NCI-H1930 (cell line): ENCODE measurements at regions not wholly inside any gene's neighbourhood (a gene's known extent, or its start where the extent isn't known, plus 50 kb on each side); places are given as distances from the start of the nearest gene placed in this dataset.

Experiments used
- DNase-seq, 2 experiments: peaks; one replicate each; lab custom pipeline; 2025; lab: John Stamatoyannopoulos, UW

DNA sequence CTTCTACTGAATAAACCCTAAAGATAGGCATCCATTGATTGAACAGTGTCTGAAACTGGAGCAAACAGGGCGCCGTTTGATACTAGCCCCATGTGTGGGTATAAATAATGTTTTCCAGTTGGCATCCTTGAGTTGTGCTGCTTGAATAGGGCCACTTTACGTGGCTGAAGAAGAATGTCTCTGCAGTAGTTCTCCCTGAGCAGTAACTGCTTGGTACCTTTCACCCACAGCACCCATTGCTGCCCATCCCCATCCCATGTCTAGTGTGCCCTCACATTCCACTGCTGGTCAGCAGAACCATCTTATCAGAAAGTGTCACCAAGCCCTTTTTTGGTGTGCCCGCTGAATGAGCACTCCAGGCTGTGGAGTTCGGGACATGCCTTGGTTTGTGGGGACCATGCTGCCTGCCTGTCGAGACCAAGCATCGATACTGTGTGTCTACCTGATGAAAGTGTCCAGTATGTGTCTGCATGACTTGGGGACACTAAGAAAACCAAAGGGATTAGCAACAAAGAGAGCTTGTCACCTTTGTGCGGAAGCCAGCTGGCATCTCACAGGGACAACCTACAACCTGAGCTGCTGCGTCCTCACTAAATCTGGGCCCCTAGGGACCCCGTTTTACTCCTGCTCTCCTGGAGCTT, 162.0 kb downstream of the TM9SF2 start:
- no peak for DNase-seq

DNA sequence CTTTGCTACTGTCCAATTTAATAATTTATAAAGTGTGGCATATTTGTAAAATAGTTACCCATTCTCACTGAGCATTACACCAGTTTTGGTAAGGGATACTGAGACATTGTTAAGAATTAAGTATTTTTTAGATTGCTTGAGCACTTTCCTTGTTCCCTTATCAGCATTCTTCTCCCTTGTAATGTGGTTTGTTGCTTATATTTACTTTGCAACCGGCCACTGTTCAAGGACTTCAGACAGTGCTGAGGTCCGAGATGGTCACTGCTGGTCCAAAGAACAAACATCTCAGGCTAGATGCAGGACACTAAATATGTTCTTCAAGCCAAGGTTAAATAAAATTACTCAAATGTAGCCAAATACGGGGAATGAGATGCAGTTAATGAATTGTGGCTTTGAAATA, 161.4 kb downstream of the TM9SF2 start:
- DNase-seq = no peak

DNA sequence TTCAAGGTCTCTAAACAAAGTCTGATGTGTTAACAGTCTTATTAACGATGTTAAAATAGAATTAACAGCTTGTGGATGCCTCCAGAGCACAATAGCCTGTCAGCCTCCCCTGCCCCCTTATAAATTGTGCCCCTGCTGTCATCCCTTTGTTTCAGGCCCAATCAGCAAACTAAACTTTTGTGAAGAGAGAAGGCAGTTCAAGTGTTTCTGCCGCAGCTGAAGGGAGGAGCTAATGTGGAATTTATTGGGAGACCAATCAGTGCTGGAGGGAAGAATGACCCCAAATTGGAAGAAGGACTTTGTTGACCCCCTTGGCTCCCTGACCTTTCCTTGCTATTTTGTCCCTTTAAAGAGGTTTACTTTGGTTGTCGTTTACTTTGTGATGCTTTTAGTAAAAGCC, 160.5 kb downstream of the TM9SF2 start:
- DNase-seq = no peak

DNA sequence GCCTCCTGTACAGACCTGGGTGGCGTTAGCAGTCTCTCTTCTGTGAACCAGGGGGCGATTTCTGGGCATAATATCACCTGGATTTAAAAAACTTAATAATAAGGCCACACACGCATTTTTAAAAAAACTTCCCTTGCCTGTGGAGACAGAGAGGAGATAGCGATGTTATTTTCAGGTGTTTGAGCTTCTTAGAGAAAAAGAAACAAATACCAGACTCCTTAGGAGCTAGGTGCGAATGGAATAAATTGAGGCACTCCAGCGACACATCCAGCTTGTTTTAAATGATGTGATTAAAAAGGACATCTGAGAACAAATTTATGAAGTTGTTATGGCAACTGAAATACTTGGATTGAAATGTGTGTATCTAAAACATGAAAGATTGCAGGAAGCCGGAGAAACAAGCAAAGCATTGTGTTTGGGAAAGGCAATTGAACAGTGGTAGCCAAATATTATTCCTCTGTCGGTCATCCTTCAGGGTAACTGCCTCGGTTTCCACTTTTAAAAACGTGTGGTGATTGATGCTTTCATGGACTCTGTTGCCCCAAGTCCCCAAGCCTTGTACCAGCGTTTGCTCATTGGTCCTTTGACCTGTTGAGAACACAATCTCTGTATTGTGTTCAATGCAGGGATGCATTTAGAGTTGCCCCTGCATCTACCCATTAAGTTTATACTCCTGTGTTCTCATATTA, 158.7 kb downstream of the TM9SF2 start:
- no peak for DNase-seq

- DNase-seq = no peak
These were observed 158.0 kb downstream of the TM9SF2 start for GRCh38 chr13:99659226-99659625.

DNA sequence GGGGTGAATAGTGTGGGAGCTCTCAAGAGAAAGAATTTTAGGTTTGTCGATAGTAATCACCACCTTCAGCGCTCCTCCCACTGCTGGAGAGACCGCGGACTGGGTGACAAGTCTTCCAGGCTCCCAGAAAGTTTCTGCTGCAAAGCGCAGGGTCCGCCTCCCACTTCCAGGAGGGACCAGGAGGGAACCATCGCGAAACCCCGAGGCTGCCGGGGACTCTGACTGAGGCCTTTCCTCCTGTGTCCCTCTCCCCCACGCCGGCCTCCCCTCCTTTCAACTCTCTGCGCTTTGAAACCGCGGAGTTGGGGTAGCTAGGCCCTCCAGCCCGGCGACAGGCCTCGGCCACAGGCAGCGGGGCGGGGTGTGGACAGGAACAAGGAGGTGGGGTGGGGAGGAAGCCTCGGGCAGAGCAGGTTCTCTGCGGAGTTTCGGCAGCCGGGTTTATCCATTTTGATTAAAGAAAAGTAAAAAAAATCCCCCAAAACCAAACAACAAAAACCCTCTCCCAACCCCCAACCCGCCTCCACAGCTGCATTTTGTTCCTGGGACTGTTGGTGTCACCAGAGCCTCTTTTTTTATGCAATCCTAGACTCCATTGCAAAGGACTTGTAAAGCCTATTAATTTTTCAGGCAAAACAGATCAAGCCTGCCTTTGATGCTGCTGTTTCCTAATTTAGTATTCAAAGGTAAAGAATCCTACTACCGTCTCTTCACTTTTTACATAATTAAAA, 157.2 kb downstream of the TM9SF2 start:
- DNase-seq = peak; percentile 17 to 36

DNA sequence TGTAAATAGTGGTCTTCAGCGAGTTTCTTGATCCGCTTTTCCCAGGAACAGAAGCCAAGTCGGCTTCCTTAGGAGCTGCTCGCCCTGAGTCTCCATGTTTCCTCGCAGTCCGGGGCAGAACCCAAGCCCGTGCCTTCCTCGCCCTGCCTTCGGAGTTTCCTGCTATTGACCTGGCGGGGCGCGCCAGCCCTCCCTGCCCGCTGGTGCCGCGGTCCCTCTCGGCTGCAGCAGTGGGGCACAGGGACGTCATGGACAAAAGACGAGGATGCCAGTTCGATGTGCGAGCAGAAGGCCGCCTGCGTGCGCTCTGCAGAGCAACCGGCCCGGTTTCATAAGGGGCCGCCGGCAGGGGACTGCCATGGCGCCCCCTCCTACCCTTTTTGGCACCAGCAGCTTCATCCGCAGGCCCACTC, 156.6 kb downstream of the TM9SF2 start:
- no peak for DNase-seq

- peak in 1 of 2 experiments; percentile 26 for DNase-seq
These were observed 155.6 kb downstream of the TM9SF2 start for GRCh38 chr13:99656844-99657381.

- peak; percentile 67 to 80 for DNase-seq
These were observed 154.9 kb downstream of the TM9SF2 start for GRCh38 chr13:99656092-99656745.

DNA sequence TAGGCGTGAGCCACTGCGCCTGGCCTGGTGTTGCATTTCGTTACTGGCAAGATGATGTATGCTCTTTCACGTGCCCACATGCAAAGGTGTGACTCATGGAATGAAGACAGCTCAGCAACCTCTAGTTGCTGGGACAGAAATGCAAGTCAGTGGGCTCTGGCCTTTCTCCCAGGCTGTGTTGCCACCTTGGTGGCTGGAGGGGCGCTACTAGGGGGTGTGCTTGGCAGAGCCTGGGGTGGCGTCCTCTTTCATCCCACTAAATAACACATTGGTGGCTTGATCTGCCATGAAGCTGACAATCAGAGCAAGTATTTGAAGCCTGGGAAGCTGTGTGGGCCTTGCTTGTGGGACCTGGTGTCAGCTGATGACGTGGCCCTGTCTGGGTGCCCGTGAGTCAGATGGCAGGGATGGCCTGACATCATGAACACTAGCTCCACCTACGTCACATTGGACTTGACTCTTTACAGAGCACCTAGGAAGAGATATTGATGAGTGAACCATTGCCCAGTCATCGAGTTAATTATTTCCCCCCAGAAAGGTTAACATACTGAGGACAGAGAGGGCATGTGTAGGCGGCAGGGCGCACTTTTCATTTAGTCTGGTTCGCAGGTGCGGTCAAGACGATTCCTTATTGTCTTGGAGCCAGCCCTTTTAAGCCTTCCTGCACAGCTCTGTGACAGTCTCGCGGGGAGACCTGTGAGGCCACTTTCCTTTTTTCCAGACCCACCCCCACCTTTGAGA, 154.2 kb downstream of the TM9SF2 start:
- no peak for DNase-seq

DNA sequence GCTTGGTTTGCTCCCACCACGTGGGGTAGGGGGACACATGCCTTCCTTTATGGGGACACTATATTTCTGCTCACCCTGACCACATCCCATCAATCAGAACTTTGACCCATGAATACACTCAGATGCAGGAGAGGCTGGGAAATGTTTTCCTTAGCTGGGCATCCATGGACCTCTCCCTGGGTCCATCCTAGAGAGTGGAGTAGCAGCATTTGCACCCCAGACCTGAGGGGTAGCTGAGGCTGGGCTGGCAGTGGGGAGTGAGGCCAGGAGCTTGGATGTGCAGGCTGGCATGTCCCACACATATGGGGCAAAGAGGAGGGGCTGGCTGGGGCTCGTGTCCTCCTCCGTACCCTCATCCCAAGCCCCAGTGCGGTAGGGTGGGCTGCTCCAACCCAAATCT, 152.8 kb downstream of the TM9SF2 start:
- DNase-seq = no peak

DNA sequence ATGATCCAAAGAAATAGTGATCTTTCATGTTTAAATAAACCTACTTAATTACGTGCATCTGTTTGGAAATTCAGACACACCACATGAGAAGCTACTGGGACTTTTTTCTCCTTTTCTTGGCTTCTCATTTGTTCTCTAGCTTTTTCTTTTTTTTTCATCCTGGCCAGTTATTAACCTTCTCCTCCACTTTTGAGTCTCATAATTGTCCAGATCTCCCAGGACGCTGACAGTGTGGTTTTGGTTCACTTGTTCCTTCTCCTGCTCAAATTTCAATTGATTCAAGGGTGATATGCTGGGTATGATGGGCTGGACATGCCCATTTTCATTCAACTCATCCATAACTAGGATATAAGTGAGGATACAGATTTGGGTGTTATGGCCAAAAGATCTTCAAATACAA, 152.3 kb downstream of the TM9SF2 start:
- no peak for DNase-seq

DNA sequence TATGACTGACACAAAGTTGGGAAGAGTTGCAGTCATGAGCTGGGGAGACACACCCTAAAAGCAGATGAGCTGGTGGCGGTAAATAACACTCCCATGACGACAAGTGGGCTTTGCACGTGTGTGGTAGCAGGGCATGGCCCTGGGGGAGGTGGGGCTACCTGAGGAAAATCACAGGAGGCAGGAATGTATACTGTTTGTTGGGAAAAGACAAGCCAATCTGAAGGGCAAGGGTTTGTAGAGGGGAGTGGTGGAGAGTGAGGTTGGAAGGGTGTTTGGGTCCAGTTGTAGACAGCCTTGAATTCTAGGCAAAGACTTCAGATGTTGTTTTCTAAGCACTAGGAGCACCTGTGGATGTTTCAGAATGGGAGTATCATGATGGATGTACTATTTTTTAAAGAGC, 151.6 kb downstream of the TM9SF2 start:
- DNase-seq = no peak

DNA sequence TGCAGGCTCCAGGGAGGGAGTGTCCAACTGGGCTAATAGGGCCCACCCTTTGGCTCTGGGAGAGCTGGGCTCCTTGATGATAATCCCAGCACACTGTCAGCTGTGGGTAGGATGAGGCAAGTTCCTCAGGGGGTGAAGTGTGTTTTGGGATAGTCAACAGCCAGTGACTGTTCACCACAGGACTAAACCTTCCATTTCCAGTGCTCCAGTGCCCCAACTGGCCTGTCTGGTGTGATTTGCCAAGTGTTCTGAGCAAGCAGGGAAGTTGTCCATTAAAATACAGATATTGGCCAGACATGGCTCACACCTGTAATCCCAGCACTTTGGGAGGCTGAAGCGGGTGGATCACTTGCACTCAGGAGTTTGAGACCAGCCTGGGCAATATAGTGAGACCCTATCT, 150.9 kb downstream of the TM9SF2 start:
- DNase-seq = no peak

DNA sequence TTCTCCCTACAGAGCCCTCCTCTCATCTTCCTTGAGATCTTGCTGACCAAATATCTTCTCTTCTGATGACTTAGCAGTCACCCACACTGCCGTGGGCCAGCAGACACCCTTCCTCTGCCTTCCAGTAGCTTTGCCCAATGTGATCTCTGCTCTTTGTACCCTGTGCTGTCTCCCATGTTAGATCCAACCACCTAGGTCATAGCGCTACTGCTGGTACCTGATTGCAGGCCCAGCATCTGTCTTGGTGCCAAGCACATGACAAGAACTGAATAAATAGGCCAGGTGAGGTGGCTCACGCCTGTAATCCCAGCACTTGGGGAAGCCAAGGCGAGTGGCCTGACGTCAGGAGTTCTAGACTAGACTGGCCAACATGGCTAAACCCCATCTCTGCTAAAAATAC, 149.7 kb downstream of the TM9SF2 start:
- DNase-seq = no peak

- no peak for DNase-seq
These were observed 149.1 kb downstream of the TM9SF2 start for GRCh38 chr13:99650410-99650809.

GRCh38 chr13:99648927-99649326, 147.7 kb downstream of the TM9SF2 start:
- DNase-seq = no peak

DNA sequence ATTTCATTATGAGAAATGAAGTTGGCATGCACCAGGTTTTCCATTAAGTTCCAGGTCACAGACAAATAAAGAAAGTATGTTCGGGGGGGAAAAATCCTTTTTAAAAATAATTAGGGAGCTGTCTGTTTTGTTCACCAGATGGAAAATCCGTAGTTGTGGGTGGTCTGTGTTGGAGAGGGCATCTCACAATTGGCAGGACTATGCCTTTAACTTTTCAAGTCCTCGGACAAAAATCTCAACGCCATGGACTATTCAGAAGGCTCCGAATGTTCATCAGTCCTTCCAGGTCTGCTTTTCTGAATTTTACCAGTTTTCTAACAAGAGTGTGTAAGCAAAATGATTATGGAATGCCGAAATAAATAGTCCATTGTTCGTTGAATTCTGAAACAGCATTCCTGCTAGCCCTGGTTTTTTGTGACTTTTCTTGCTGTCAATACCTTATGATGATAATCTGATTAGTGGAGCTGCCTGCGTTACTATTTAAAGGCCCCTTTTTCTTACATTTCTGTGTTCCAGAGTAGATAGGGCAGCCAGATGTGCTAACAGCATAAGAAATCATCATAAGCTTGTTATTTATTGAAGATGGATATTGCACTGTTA, 146.9 kb downstream of the TM9SF2 start:
- DNase-seq = no peak

- DNase-seq = no peak
These were observed 146.3 kb downstream of the TM9SF2 start for GRCh38 chr13:99647596-99647985.

GRCh38 chr13:99646866-99647595, 145.8 kb downstream of the TM9SF2 start:
- no peak for DNase-seq

- no peak for DNase-seq
These were observed 141.6 kb downstream of the TM9SF2 start for GRCh38 chr13:99642841-99643240.
